GM06990 (cell line): ENCODE measurements at regions not wholly inside any gene's neighbourhood (a gene's known extent, or its start where the extent isn't known, plus 50 kb on each side); places are given as distances from the start of the nearest gene placed in this dataset.

Experiments used
- DNase-seq: peaks from one replicate; pipeline ENCODE4 v3.0.0-alpha.2; 2011; ENCODE audit not compliant: insufficient read length; ENCODE audit errors: extremely low read depth
- H3K27me3 ChIP-seq: replicated peaks from 2 replicates; pipeline ENCODE4 v1.6.0; 2011; ENCODE audit warnings: low read length; ENCODE audit not compliant: control insufficient read depth, insufficient read depth
- H3K36me3 ChIP-seq: 2 replicates; pipeline ENCODE4 v1.5.1; 2011; ENCODE audit warnings: low read length; ENCODE audit not compliant: control insufficient read depth, insufficient read depth
- H3K4me3 ChIP-seq: replicated peaks from 2 replicates; pipeline ENCODE4 v1.5.1; 2011; ENCODE audit warnings: low read depth, mild to moderate bottlenecking, control low read depth, low read length
- CTCF ChIP-seq: IDR thresholded peaks from 2 replicates; pipeline ENCODE4 v1.5.1; 2011; ENCODE audit warnings: low read length, control low read depth, mild to moderate bottlenecking, inconsistent platforms; ENCODE audit not compliant: insufficient read depth, poor library complexity, severe bottlenecking

- Histone ChIP-seq H3K4me3 (no peak overlapping the region), H3K36me3 (no peaks in the 10 kb centered on the region), H3K27me3 (no peaks in the 10 kb centered on the region)
- no peak for TF ChIP-seq CTCF
- DNase-seq, result no peak
Measured at GRCh38 chr9:108103046-108103693, 613.6 kb upstream of the KLF4 start.

GRCh38 chr9:108101410-108101809, 611.8 kb upstream of the KLF4 start:
- DNase-seq, result no peak
- TF ChIP-seq CTCF, result no peak
- no peak overlapping the region for H3K4me3 ChIP-seq
- H3K27me3 ChIP-seq, result no peaks in the 10 kb centered on the region; the same call in 1 of the 2 replicates
- no peaks in the 10 kb centered on the region for H3K36me3 ChIP-seq

GRCh38 chr9:108100571-108100970, 611.0 kb upstream of the KLF4 start:
- DNase-seq, result no peak
- Histone ChIP-seq H3K36me3 (no peaks in the 10 kb centered on the region), H3K4me3 (no peak overlapping the region), H3K27me3 (no peaks in the 10 kb centered on the region; the same call in 1 of the 2 replicates)
- no peak for TF ChIP-seq CTCF

GRCh38 chr9:108099854-108100253, 610.3 kb upstream of the KLF4 start:
- no peaks in the 10 kb centered on the region; the same call in 1 of the 2 replicates for H3K27me3 ChIP-seq
- H3K36me3 ChIP-seq, result no peaks in the 10 kb centered on the region
- DNase-seq, result no peak
- no peak for TF ChIP-seq CTCF
- no peak overlapping the region for H3K4me3 ChIP-seq

- Histone ChIP-seq H3K4me3 (no peak overlapping the region), H3K36me3 (no peaks in the 10 kb centered on the region), H3K27me3 (no peaks in the 10 kb centered on the region; the same call in 1 of the 2 replicates)
- TF ChIP-seq CTCF, result no peak
- no peak for DNase-seq
Measured at GRCh38 chr9:108095496-108095895, 605.9 kb upstream of the KLF4 start.

- TF ChIP-seq CTCF, result no peak
- H3K4me3 ChIP-seq, result no peak overlapping the region
Measured at GRCh38 chr9:108094676-108094993, 605.1 kb upstream of the KLF4 start.

More at GRCh38 chr9:108094676-108094993, 605.1 kb upstream of the KLF4 start:
- no peaks in the 10 kb centered on the region for H3K36me3 ChIP-seq
- no peak for DNase-seq
- no peaks in the 10 kb centered on the region; the same call in 1 of the 2 replicates for H3K27me3 ChIP-seq
